ENCODE measurements at regions not wholly inside any gene's neighbourhood (a gene's known extent, or its start where the extent isn't known, plus 50 kb on each side); places are given as distances from the start of the nearest gene placed in this dataset.
A peak's percentile ranks its signal among the peaks of the same experiment; 100 is the strongest.

- no peak overlapping the region for H3K4me3 ChIP-seq
- TF ChIP-seq POLR2A (IDR thresholded peaks at IDR 0.05) (no peak), CTCF (IDR thresholded peaks at IDR 0.05) (no peak)
- H3K4me1 ChIP-seq, result no peaks in the 10 kb centered on the region
- no peak overlapping the region for H3K27ac ChIP-seq
- no peak for ATAC-seq
- no peaks in the 10 kb centered on the region for H3K27me3 ChIP-seq
- no peak for DNase-seq
- intact Hi-C loops (cut with DNase I), result no loop called here
- H3K9me3 ChIP-seq, result peaks cover 0 to 13% (median 0%) of the 10 kb centered on the region in 12 donors
- no peaks in the 10 kb centered on the region for H3K36me3 ChIP-seq
- 96 to 100% (median 99%) methylated on average over 1 of the region's 1 CpG for WGBS, 4 donors
Observed at GRCh38 chr2:8352989-8353388, 328.9 kb upstream of the ID2 start.

- TF ChIP-seq POLR2A (IDR thresholded peaks at IDR 0.05) (no peak), CTCF (IDR thresholded peaks at IDR 0.05) (no peak)
- no peak overlapping the region for H3K4me3 ChIP-seq
- intact Hi-C loops (cut with DNase I), result no loop called here
- H3K27me3 ChIP-seq, result no peaks in the 10 kb centered on the region
- H3K36me3 ChIP-seq, result no peaks in the 10 kb centered on the region
- DNase-seq (no peak), ATAC-seq (peak in 1 of 4 donors; percentile 42)
- 51 to 63% (median 57%) methylated on average over 7 of the region's 7 CpGs for WGBS, 4 donors
- H3K27ac ChIP-seq, result no peak overlapping the region
- peaks cover 0 to 13% (median 0%) of the 10 kb centered on the region in 12 donors for H3K9me3 ChIP-seq
- H3K4me1 ChIP-seq, result no peaks in the 10 kb centered on the region
Observed at GRCh38 chr2:8355102-8355859, 326.6 kb upstream of the ID2 start.

- WGBS, 4 donors, result 82 to 87% (median 86%) methylated on average over 8 of the region's 8 CpGs
- intact Hi-C loops (cut with DNase I), result no loop called here
- Histone ChIP-seq H3K9me3 (peaks cover 0 to 13% (median 0%) of the 10 kb centered on the region in 12 donors), H3K4me1 (no peaks in the 10 kb centered on the region), H3K36me3 (no peaks in the 10 kb centered on the region), H3K4me3 (no peak overlapping the region), H3K27ac (no peak overlapping the region), H3K27me3 (no peaks in the 10 kb centered on the region)
- ATAC-seq (no peak), DNase-seq (no peak)
- TF ChIP-seq POLR2A (IDR thresholded peaks at IDR 0.05) (no peak), CTCF (IDR thresholded peaks at IDR 0.05) (no peak)
Observed at GRCh38 chr2:8357738-8358518, 323.9 kb upstream of the ID2 start.

GRCh38 chr2:8361930-8362329, 319.9 kb upstream of the ID2 start:
- Histone ChIP-seq H3K9me3 (no peaks in the 10 kb centered on the region), H3K27me3 (no peaks in the 10 kb centered on the region), H3K27ac (no peak overlapping the region), H3K36me3 (no peaks in the 10 kb centered on the region), H3K4me1 (no peaks in the 10 kb centered on the region), H3K4me3 (no peak overlapping the region)
- DNase-seq (no peak), ATAC-seq (no peak)
- TF ChIP-seq POLR2A (IDR thresholded peaks at IDR 0.05) (no peak), CTCF (IDR thresholded peaks at IDR 0.05) (no peak)
- WGBS, 4 donors, result 81 to 96% (median 94%) methylated on average over 8 of the region's 8 CpGs
- intact Hi-C loops (cut with DNase I), result no loop called here

All from heart left ventricle (tissue), 16 donors.